ENCODE measurements at regions not wholly inside any gene's neighbourhood (a gene's known extent, or its start where the extent isn't known, plus 50 kb on each side); places are given as distances from the start of the nearest gene placed in this dataset.

DNA sequence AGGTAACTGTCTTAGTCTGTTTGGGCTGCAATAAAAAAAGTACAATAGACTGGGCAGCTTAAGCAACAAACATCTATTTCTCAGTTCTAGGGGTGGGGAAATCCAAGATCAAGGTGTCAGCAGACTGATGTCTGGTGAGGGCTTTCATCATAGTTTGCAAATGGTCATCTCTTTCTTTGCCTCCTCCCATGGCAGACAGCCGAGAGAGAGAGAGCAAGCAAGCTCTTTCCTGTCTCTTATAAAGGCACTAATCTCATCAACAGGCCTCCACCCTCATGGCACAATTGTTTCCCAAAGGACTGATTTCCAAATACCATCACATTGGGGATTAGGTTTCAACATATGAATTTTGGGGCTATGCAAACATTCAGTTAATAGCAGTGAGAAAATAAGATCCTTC lies 445.6 kb upstream of the FLRT2 start:
- no peak for DNase-seq (ENCODE audit: low read depth)

DNA sequence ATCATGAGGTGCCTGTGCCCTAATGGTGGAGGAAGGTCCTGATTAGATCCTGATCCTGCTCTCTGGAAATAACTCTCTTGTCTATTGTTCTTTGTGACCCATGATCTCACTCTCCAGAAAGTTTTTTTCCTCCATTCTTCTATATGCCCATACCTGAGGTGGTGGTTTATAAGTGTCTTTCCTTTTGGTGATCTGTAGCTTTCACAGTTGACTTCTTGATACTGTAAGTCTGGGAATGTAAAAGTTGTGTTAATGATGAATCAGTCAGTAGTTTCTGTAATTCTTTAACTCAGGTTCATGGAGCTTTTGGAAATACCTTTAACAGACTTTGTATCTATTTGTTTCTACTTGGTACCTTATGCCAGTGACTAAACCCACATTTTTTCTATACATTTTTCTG lies 444.0 kb upstream of the FLRT2 start:
- no peak for DNase-seq (ENCODE audit: low read depth)

DNA sequence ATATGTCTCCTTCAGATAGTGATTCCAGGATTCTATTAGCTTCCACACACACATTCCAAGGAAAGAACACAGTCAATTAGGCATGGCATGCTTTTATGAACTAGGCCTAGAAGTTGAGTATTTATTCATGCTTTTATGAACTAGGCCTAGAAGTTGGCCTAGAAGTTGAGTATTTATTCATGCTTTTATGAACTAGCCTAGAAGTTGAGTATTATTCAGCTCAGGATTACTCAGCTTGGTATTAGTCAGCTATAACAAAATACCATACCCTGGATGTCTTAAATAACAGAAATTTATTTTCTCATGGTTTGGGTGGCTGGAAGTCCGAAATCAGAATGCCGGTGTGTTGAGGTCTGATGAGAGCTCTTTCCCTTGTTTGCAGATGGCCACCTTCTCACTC lies 442.7 kb upstream of the FLRT2 start:
- DNase-seq (ENCODE audit: low read depth) = no peak

DNA sequence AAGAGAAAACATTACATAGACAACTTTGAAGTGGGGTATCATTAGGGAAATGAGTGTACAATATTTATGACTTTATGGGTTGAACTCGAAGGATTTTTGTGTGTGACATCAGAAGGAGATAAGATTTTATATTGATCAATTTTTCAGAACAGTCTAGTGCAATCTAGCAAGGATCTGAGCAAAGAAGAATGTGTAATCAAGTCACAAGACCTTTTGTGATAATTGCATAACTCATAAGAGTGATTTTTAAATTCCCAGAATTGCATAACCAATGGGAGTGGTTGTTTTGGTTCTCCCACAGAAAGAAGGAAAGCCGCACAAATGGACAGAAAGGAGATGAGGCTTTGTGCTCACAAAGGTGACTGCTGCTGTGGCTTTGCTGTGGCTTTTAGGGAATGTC lies 441.8 kb upstream of the FLRT2 start:
- DNase-seq (ENCODE audit: low read depth) = no peak

DNA sequence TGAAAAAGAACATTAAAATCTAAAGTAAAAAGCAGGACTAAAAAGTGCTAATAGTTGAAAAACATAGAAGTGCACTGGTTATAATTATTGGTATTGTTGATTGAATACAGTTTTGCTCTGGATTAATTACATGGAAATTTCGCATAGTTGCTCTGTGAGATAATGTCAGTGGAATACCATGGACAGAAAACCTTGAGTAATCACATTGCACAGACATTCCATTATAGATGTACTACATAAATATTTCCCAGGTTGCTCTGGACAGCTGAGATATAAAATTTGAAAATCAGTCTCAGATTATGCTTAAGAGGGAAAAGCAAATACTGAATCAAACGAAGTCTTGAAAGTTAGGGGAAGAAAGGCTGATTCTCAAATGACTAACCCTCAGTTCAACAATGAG lies 439.3 kb upstream of the FLRT2 start:
- DNase-seq (ENCODE audit: low read depth) = no peak

DNA sequence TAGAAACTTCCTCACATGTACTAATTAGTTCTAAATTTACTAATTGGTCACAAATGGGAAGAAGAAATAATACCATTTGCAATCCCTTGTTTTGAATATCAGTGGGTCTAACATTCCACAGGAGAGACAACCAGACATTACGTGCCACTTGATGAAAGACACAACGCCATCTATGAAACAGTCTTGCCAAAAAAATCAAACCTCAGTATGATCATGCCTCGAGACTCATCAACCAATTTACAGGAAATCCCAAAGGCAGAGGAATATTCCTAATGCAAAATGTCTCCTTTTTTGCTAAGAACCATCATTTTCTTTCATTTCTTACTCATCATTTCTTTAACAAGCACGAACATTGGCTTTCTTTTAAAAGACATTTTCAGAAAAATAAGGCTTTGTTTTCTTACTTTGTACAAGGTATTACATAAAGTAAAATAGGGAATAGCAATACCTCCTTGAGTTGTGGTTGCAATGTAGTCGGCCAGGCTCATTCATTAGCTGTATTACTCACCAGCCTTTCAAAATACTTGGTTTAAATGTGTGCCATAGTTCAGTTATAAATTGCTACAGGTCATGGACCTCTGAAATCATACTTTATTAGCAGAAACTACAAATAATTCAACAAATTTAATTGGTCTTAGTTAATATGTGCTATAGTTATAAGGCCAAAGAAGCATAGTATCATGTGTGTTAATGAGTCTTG lies 436.2 kb upstream of the FLRT2 start:
- DNase-seq (ENCODE audit: low read depth) = no peak

DNA sequence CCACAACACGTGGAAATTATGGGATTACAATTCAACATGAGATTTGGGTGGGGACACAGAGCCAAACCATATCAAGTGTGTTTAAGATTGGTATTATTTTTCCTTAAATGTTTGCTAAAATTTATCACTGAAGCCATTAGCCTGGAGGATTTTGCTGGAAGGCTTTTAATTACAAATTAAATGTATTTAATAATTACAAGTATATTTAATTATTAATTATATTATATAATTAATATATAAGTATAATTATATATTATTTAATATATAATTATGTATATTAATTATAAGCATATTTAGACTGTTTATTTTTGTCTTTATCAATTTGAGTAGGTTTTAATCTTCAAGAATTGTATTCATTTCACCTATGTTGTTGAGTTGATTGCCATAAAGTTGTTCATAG lies 427.4 kb upstream of the FLRT2 start:
- DNase-seq (ENCODE audit: low read depth) = no peak

DNA sequence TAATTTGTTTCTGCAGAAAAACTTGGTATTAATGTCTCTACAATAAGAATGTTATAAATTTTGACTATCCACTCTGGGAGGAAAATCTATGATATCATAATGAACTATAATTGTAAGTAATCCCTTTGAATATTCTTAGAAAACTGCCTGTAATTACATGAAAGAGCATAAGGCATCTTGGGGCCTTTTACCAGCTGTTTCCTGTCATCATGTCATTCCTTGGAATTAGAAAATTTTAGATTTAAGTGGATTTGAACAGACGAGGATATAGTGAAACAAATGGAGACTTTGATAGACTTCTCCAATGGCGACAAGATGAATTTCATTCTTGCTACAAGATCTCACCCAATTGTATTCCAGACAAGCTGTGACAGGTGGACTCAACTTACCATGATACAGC lies 423.4 kb upstream of the FLRT2 start:
- no peak for DNase-seq (ENCODE audit: low read depth)

DNA sequence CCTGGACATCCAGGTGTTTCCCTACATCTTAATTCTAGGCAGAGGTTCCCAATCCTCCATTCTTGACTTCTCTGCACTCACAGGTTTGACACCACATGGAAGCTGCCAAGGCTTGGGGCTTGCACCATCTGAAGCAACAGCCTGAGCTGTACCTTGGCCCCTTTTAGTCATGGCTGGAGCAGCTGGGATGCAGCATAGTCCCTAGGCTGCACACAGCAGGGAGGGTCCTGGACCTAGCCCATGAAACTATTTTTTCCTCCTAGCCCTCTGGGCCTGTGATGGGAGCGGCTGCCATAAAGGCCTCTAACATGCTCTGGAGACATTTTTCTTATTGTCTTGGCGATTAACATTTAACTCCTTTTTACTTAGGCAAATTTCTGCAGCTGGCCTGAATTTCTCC lies 417.2 kb upstream of the FLRT2 start:
- no peak for DNase-seq (ENCODE audit: low read depth)

DNA sequence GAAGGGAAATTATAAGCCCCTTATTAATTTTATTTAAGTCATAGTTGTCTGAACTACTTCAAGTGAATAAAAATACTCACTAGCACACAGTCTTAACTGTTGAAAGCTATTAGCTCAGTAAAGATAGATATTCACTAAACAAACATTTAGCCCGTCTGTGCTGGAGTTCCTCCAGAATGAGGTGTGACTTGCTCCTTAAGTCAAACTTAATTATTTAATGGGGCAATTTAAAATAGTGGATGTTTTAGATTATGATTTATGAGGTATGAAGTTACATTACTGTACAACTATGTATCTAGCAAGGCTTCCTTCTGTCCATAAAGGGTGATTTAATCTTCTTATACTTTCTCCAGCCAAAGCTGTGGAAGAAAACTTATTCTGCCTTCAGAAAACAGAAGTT lies 414.0 kb upstream of the FLRT2 start:
- no peak for DNase-seq (ENCODE audit: low read depth)

DNA sequence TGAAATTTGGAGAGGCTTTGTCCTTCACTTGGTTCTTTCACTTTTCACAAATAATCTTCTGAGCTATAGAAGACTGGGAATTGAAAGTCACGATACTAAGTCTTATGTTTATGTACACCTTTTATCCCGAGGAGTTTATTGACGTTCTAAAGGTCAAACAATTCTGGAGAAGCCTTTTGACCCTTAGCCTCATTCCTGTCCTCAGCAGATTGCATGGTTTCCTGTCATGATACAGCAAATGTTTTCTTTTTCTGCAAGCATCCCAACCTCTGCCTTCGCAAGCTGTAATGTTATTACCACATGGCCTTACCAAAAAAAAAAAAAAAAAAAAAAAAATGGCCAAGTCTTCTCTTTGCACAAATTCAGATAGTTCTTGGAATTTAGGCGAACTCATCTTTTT lies 411.7 kb upstream of the FLRT2 start:
- no peak for DNase-seq (ENCODE audit: low read depth)

DNA sequence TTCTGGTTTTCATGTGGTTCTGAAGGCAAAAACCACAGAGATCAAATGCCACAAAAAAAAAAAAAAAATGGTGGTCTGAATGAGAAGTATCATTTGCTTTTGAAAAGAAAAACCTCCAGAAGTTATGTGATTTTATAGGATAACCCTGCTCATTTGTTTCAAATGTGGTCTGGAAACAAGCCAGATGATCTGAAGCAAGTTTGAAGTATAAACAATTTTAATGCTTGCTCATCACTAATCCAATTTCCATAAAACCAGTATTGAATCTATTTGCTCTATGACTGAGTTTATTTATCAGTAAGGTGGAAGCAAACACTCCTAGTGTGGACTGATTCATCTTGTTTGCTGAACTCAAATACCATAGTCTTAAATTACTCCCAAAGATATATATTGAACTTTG lies 407.3 kb upstream of the FLRT2 start:
- DNase-seq (ENCODE audit: low read depth) = peak; percentile 15

DNA sequence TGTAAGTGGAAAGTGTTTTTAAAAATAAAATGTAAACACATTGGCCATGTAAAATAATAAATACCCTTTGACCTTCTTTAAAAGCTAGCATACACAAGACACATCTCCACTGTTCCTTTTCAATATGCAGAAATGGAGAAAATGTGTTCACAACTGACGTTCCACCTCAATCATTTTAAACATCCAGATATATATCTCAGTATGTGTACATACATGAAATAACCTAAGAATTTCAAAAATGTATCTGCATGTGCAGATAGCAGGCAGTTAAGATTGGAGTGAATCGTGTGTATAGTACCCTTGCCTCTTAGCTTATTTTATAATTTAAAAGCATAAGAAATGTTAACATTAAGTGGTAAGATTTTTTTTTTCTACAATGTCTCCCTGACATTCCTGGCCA lies 406.2 kb upstream of the FLRT2 start:
- no peak for DNase-seq (ENCODE audit: low read depth)

DNA sequence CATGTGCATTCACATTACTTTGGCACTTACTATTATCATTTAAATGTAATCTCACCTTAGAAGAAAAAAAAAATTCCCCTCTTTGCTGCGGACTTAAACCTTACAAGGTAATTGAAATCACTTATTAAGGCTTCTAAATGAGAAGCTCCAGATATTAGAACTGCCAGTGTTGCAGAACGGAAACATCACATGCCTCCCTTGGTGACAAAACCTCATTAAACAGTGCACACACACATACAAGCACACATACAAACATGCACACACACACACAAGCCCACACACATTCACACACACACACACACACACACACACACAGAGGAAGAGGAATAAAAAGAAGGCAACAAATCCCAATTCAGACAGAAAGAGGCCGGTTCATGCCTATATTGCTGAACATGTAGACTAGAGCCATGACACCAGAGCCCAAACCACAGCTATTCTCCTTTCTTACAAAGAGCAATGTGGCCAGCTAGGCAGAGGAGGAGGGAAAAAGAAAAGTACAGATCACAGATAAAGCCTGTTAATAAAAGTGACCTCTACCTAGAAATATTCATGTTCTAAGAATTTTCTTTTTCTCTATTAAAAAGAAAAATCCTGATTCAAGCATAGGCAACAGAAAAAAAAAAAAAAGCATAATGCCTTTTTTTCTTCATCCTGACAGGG lies 405.2 kb upstream of the FLRT2 start:
- DNase-seq (ENCODE audit: low read depth) = no peak

DNA sequence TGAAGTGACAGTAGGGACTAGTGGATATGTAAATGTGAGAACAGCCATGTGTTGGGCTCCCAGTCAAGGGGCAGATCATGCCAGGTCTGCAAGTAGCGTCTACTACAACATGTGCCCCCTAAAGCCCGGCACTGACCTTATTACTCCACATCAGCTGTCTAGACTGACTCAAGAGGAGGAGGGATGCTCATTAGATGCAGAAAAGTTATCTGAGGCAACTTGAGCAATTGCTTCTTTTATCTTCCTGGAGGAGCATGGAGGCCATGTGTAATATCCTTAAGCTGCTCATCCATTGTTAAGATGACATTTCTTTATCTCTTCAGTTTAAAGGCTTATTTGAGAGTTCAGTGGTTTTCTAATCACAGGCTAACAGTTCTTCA lies 404.7 kb upstream of the FLRT2 start:
- DNase-seq (ENCODE audit: low read depth) = no peak

DNA sequence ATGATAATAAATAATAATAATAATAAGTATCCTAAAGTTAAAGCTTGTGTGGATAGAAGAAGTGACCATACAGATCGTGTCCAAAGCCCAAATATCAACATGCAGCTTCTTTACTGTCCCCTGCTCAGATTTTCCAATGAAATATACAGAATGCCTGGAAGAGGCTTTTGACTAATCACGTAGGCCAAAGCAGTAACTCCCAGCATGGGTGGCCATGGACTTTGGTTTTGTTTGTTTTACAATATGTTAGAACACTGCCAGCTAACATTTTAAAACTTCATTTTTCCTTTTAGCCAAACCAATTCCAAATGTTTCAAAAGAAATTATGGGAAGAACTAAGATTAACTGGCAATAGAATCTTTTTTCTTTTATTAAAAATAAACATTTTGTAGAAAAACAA lies 400.0 kb upstream of the FLRT2 start:
- no peak for DNase-seq (ENCODE audit: low read depth)

DNA sequence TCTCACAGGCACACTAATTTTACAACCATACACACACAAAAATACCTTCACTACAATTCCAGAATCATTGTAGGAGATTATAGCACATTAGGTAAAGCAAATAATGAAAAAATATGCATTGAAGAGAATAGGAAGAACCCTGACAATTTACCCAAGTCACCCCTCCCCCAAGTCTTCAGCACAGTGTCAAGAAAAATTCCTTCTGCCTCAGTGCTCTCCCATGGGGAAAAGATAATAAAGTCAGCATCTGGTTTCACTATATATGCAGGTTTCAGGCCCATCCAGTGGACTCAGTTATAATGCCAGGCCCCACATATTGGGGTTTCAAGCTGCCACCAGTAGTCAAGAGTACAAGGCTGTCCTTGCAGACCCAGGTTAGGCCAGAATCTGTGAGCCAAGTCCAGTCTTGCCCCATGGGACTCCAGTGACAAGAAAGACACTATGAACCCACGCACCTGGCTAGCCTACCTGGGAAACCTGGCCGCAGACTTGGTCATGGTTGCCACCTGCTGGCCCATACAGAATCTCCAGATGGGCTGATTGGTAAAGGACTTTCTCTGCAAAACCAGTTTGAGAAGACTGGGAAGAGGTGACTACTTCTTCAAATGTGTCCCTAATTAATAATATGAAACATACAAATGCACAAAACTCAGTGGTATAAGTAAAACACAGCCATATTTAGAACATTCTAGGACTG lies 398.6 kb upstream of the FLRT2 start:
- DNase-seq (ENCODE audit: low read depth) = no peak

DNA sequence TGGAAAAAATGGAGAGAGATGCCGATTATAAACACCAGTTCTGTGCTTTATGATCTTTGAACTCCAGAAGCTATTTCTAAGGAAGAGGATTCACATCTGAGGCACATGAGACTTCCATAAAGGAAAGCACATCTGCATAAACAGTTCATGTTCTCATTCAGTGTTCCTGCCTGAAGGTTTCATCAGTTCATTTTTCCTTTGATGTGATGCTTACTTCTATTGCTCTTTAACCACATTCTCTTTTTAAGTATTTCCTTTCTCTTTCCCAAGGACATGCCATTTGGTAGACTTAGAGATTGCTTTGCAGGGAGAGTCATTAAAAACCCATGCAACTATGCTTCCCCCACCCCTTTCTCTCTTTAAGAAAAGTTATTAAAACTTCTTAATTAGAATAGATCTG lies 387.0 kb upstream of the FLRT2 start:
- no peak for DNase-seq (ENCODE audit: low read depth)

DNA sequence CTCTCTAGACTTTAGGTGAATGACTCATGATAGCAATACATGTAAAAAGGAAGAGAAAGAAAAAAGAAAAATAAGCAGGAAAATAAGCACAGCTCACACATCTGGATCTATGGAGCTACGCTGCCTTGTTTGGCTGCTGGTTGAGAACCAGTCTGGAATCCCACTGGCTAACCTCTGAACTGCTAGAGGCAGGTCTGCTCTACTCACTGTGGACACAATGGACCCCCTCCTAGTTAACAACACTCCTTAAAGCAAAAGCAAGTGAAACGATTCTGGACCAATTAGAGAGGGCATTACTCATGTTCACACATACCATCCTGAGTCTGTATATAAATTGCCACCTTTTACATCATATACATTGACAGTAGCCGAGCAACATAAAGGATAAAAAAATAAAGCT lies 383.2 kb upstream of the FLRT2 start:
- no peak for DNase-seq (ENCODE audit: low read depth)

DNA sequence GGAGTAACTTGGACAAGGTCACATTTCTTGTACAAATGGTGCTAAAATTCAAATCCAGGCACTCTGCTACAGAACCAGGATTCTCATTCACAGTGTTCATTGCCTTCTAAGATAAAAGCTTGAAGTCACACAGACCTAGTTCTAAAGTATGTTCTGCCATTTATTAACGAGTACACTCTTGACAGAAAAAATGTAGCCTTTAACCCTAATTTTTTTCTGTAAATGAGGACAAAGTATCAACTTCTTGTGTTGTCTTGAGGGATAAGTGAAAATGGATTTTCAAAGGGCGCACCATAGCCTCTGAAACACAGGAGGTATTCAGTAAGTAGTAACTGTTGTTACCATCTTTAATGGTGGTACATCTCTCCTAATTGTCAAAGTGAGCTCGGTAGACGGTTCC lies 379.8 kb upstream of the FLRT2 start:
- DNase-seq (ENCODE audit: low read depth) = no peak

DNA sequence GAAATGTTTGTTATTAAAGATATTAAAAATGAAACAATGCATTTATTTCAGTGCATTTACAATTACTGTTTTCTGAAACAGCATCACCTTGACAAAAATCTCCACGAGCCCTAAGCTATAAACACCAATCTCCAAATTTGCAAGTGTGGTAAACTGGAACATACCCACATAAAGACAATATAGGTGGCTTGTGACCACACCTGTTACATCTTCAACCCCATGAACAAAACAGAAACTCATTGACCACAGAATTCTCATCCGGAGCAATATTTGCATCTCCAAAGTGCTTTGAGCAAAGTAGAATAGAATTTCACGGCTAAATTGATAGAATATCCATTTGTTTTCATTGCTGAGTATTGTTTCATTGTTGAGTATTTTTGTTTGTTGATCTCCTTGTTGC lies 375.2 kb upstream of the FLRT2 start:
- no peak for DNase-seq (ENCODE audit: low read depth)

DNA sequence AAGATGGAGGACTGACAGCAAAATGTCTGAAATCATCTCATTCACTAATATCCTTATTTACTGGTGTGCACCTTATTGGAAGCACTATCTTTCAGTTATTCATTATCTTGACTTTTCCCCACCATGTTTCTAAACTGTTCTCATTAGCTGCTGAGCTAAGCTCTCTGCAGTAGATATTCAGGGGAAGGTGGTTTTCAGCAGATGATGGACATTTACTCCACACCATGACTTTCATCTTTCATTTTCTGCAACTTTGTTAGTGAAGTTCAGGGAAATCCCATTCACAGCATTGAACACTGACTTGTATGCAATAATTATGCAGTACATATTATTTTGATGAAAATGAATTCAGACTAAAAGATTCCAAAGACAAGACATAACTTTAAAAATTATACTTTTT lies 373.6 kb upstream of the FLRT2 start:
- no peak for DNase-seq (ENCODE audit: low read depth)

DNA sequence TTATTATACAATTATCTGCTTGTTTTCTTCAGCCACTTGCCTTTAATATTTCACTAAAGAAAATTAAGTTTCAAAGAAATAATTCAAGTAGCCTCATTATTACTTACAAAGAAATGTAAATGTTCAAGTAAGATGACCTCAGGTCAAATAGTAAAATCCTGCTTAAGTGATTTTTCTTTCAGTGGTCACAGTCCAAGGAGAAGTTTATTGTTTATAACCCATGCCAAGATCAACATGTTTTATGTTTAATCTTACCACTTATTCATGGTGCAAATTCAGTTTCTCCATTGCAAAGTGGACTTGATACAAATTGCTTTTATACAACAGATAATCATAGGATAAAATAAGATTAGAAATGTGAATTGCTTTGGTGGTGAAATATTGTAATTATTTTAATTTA lies 370.2 kb upstream of the FLRT2 start:
- DNase-seq (ENCODE audit: low read depth) = no peak

DNA sequence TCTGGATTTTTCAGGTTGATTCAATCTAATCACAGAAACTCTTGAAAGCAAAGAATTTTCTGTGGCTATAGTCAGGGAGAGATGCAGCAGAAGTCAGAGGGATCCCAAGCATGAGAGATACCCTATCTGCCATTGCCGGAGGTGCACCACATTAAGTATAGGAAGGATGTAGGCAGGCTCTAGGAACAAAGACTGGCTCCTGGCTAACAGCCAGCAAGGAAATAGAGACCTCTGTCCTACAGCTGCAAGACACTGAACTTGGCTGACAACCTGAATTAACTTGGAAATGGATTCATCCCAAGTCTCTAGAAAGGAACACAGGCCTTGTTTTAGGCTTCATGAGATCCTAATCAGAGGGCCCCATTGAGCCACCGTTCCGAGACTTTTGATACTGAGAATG lies 364.9 kb upstream of the FLRT2 start:
- DNase-seq (ENCODE audit: low read depth) = no peak

All from HS-27A (cell line).